ENCODE measurements at regions not wholly inside any gene's neighbourhood (a gene's known extent, or its start where the extent isn't known, plus 50 kb on each side); places are given as distances from the start of the nearest gene placed in this dataset.

DNA sequence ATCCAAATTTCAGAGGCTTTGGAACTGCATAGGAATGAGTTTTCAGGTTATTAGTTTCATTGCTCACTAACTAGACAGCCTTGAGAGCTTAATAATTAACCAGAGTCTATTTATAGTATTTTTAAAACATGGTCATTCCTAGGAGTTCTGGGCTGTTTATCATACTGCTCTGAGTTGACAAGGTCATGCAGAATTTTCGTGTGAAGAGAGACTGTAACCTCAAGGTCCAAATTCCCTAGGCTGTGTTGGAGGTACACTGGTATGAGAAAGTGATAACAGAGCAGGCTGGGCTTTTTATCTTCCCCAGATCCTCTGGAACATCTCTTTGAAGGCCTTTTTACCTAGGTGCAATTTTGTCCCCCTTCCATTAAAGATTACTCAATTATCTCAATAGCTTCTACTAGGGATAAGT lies 736.3 kb downstream of the LTN1 start:
- H3K4me3 ChIP-seq (replicated peaks in 1 of 3; ENCODE audit: insufficient read depth in 1 of 3, low read depth in 1 of 3, low read length in 3 of 3) = no peak overlapping the region
- no peaks in the 10 kb centered on the region for H3K9me1 ChIP-seq (replicated peaks; ENCODE audit: control insufficient read depth, extremely low read depth, insufficient read depth, low read length)
- TF ChIP-seq, protein P1, sequence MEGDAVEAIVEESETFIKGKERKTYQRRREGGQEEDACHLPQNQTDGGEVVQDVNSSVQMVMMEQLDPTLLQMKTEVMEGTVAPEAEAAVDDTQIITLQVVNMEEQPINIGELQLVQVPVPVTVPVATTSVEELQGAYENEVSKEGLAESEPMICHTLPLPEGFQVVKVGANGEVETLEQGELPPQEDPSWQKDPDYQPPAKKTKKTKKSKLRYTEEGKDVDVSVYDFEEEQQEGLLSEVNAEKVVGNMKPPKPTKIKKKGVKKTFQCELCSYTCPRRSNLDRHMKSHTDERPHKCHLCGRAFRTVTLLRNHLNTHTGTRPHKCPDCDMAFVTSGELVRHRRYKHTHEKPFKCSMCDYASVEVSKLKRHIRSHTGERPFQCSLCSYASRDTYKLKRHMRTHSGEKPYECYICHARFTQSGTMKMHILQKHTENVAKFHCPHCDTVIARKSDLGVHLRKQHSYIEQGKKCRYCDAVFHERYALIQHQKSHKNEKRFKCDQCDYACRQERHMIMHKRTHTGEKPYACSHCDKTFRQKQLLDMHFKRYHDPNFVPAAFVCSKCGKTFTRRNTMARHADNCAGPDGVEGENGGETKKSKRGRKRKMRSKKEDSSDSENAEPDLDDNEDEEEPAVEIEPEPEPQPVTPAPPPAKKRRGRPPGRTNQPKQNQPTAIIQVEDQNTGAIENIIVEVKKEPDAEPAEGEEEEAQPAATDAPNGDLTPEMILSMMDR (IDR thresholded peaks at IDR 0.05; ENCODE audit: extremely low read depth in 1 of 2, insufficient read depth in 1 of 2, low read depth in 1 of 2, low read length in 2 of 2) = no peak
- no peak for TF ChIP-seq POLR2A (IDR thresholded peaks at IDR 0.05; ENCODE audit: low read depth, low read length)
- TF ChIP-seq EZH2 (IDR thresholded peaks at IDR 0.05; ENCODE audit: borderline replicate concordance, low read depth, low read length, severe bottlenecking) = no peak
- no peak for TF ChIP-seq FOS (IDR thresholded peaks at IDR 0.05; ENCODE audit: borderline replicate concordance, insufficient read depth, low read length)
- TF ChIP-seq GATA2 (IDR thresholded peaks at IDR 0.05; ENCODE audit: insufficient read depth, insufficient read length, low read depth, low read length) = no peak
- TF ChIP-seq, protein P2, sequence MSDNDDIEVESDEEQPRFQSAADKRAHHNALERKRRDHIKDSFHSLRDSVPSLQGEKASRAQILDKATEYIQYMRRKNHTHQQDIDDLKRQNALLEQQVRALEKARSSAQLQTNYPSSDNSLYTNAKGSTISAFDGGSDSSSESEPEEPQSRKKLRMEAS (IDR thresholded peaks at IDR 0.05; ENCODE audit: insufficient read depth, insufficient read length) = no peak
- TF ChIP-seq JUN (IDR thresholded peaks at IDR 0.05; ENCODE audit: borderline replicate concordance, insufficient read depth, insufficient read length, low read depth) = no peak
- intact Hi-C loops (cut with micrococcal nuclease) = no loop called here
- H3K4me1 ChIP-seq (ENCODE audit: control insufficient read depth, extremely low read depth, insufficient read depth, low read length) = no peaks in the 10 kb centered on the region
- H3K9me3 ChIP-seq (replicated peaks; ENCODE audit: control insufficient read depth, insufficient read depth, low read length) = no peaks in the 10 kb centered on the region
- H3K36me3 ChIP-seq (ENCODE audit: control insufficient read depth in 2 of 2, extremely low read depth in 1 of 2, insufficient read depth in 2 of 2, low read length in 2 of 2) = no peaks in the 10 kb centered on the region
- FAIRE-seq (no peak), DNase-seq (ENCODE audit: low read depth, low spot score) (no peak)
- no peaks in the 10 kb centered on the region for H4K20me1 ChIP-seq (replicated peaks; ENCODE audit: control insufficient read depth, extremely low read depth, insufficient read depth, low read length)
- no peak overlapping the region for H3K27ac ChIP-seq (ENCODE audit: insufficient read depth, low read depth, low read length)
- H3K9ac ChIP-seq (replicated peaks; ENCODE audit: extremely low read depth, insufficient read depth, low read length) = no peak overlapping the region
- no peaks in the 10 kb centered on the region for H3K27me3 ChIP-seq (ENCODE audit: control insufficient read depth in 2 of 2, insufficient read depth in 2 of 2, low read length in 2 of 2)
- dilution Hi-C loops (cut with MboI; ENCODE audit: extremely low pct_ligation_motif_present, low sequenced_read_pairs) = no loop called here
- no TSS peak for BruUV-seq (replicated peaks)
- no peaks in the 10 kb centered on the region for H3K79me2 ChIP-seq (ENCODE audit: control insufficient read depth, insufficient read depth, low read length)
- H2AFZ ChIP-seq (ENCODE audit: low read depth, low read length) = no peak overlapping the region
- ChIA-PET POLR2A (no interaction called here), CTCF (interaction anchor here (1.4 to 1.5 kb wide), 2 partner anchors 13 to 80 kb away, joined by 4 read pairs; no protein-coding TSS in a partner anchor)
- no peak overlapping the region for H3K4me2 ChIP-seq (ENCODE audit: insufficient read depth, low read length)
